Sigmoid colon (tissue), 4 donors: ENCODE measurements at regions not wholly inside any gene's neighbourhood (a gene's known extent, or its start where the extent isn't known, plus 50 kb on each side); places are given as distances from the start of the nearest gene placed in this dataset.

Experiments
- POLR2A ChIP-seq, 2 donors: fragments of 450-650 bp; IDR thresholded peaks; one replicate each; pipeline ENCODE4 v1.6.1; 2016; ENCODE audit warnings: antibody characterized with exemption in 2 of 2, mild to moderate bottlenecking in 2 of 2, moderate library complexity in 2 of 2
- POLR2AphosphoS5 ChIP-seq, 4 donors: sonication (generic); formaldehyde crosslinking; IDR thresholded peaks; one replicate each; pipeline ENCODE4 v1.6.1; 2017; ENCODE audit warnings: antibody characterized with exemption in 4 of 4
- TF ChIP-seq, protein P1 (sequence below), 4 experiments: fragments of 450-650 bp in 3 of 4; fragments of 200-600 bp in 1 of 4; IDR thresholded peaks; one replicate each; pipeline ENCODE4 v1.5.1; 2016 to 2019; ENCODE audit warnings: antibody characterized with exemption in 4 of 4, mild to moderate bottlenecking in 3 of 4, moderate library complexity in 2 of 4

DNA sequence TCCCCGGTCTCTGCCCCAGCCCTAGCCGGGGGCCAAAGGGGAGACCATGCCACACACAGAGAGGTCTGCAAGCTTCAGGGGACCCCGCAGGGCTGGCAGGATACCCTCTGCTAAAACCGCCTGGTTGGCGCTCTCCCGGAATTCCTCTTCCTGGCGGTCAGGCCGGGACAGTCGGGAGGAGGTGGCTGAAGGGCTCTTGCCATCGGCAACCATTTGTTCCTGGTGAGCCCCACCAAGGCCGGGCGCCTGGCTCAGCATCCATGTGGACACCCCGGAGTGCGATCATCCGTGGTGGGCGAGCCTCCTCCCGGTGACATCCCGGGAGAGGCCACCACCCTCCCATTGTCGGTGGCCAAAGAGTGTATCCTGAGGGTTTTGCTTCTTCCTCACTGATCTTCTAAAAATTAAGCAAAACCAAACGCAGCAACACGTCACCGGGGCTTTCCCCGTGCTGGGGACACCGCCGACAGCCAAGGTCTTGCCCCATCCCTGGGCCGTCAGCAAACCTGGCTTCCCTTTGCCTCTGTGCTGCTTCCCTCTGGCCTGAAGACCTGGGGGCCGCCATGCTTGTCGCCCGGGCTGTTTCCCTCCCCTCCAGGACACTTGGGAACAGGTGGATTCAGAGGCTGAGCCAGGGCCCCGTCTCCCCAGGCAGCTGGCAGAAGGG is 59.1 kb upstream of the TTC34 start:
- TF ChIP-seq, protein P1, sequence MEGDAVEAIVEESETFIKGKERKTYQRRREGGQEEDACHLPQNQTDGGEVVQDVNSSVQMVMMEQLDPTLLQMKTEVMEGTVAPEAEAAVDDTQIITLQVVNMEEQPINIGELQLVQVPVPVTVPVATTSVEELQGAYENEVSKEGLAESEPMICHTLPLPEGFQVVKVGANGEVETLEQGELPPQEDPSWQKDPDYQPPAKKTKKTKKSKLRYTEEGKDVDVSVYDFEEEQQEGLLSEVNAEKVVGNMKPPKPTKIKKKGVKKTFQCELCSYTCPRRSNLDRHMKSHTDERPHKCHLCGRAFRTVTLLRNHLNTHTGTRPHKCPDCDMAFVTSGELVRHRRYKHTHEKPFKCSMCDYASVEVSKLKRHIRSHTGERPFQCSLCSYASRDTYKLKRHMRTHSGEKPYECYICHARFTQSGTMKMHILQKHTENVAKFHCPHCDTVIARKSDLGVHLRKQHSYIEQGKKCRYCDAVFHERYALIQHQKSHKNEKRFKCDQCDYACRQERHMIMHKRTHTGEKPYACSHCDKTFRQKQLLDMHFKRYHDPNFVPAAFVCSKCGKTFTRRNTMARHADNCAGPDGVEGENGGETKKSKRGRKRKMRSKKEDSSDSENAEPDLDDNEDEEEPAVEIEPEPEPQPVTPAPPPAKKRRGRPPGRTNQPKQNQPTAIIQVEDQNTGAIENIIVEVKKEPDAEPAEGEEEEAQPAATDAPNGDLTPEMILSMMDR (IDR thresholded peaks at IDR 0.05), result no peak
- TF ChIP-seq POLR2AphosphoS5 (IDR thresholded peaks at IDR 0.05) (no peak), POLR2A (IDR thresholded peaks at IDR 0.05) (no peak)
